Putamen (tissue), 1 donor: ENCODE measurements at regions not wholly inside any gene's neighbourhood (a gene's known extent, or its start where the extent isn't known, plus 50 kb on each side); places are given as distances from the start of the nearest gene placed in this dataset.

Experiments used
- DNase-seq: peaks from one replicate; pipeline ENCODE4 v3.0.0-alpha.2; 2016; ENCODE audit warnings: low spot score

GRCh38 chr3:70800951-70801350 is 488.5 kb upstream of the MDFIC2 start:
- no peak for DNase-seq

DNA sequence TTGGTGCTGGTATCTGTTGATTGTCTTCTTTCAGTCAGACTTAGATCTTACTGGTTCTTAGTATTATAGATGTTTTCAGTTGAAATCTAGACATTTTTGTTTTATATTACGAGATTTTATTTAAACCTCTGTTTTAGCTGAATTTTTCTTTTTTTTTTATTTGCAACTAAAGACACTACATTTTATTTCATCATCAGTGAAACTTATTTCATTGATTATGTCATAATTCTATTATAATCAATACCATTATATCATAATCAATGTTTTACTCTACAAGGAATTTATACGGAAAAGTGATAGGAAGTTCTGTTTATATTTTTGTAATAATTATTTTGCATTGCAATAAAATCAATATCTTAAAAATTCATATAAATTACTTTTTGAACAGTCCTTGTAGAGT is 477.4 kb upstream of the MDFIC2 start:
- DNase-seq = no peak

- DNase-seq = no peak
Observed at GRCh38 chr3:70780790-70781189, 468.4 kb upstream of the MDFIC2 start.

DNA sequence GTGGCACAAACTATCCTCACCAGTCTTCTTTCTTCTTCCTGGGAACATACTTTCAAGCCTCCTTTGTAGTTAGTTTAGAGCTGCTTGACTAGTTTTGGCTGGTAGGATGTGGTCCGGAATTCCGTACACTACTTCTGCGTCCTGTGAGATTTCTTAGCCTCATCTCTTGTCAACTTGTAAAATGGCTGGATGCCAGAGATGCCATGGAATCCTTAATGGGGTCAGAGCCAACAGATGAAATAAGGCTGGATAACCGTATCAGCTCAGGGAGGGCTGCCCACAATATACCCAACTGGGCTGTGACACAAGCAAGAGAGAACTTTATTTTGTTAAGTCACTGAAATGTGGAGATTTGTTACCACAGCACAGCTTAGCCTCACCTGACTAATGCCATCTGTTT is 466.9 kb upstream of the MDFIC2 start:
- DNase-seq = no peak

DNA sequence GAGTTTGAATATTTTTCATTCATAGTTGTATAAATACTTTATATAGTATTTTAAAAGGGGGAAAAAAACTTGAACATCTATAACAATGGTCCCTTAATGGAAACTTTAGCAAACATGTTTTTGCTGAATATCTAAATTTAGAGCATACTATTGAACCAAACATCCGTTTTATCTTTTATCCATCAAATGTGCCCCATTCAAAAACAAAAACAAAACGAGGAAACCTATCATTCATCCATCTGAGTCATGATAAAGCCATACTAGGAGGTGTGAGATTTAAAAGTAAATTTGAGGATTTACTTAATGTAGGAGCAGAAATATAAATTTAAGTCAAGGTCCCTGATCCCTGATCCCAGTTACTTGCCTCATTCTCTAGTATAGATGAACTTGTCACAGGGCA is 463.6 kb upstream of the MDFIC2 start:
- DNase-seq = no peak

DNA sequence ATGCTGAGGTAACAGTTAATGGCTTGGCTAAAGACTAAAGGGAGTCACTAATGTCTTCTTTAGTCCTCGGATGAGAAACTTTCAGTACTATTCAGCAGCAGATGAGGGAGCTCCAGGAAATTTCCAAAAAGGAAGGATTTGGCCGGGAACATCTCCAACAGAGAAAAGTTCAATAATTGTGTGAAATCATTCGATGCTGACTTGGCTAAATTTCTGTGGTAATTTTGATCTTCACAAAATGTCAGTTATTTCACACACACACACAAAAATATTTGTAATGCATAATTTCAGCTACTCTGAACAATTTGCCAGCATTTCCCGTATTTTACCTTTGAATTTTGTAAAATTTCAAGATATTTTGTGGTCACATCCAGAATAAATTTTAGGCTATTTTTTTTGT is 462.8 kb upstream of the MDFIC2 start:
- DNase-seq = no peak

DNA sequence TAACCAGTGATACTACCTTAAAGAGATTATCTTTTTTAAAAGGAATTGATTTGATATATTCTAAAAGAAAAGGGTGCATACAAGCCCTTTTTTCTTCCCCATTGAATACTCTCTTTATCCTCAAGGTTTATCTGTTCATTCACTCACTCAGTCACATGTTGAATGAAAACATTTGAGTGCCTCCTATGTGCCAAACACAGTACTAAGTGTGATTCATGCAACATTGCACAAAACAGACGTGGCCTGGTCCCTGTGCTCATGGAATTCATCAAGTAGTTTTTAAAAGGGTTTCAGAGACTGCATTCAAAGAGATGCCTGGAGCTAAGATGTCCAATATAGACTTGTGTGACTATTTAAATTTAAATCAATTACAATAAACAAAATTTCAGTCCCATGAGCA is 462.2 kb upstream of the MDFIC2 start:
- DNase-seq = no peak

GRCh38 chr3:70771426-70772147 is 459.1 kb upstream of the MDFIC2 start:
- DNase-seq = no peak

DNA sequence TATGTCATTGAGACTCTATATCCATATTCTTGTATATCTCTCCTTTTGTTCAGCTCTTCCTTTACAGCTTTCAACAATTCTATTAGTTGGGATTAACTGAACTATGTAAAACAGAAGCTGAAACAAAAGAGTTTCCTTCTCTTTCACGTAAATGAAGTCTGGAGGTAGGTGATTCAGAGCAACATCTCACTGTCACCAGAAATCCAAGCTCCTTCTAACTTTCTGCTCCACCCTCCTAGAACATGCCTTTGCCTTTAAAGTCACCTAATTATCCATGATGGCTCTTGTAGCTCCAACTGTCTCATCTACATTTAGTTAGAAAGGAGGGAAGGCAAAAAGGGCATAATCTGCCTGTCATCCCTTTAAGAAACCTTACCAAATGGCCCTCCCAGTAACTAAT is 458.2 kb upstream of the MDFIC2 start:
- no peak for DNase-seq

GRCh38 chr3:70766301-70766700 is 453.9 kb upstream of the MDFIC2 start:
- DNase-seq = no peak

GRCh38 chr3:70763894-70764293 is 451.5 kb upstream of the MDFIC2 start:
- DNase-seq = no peak

DNA sequence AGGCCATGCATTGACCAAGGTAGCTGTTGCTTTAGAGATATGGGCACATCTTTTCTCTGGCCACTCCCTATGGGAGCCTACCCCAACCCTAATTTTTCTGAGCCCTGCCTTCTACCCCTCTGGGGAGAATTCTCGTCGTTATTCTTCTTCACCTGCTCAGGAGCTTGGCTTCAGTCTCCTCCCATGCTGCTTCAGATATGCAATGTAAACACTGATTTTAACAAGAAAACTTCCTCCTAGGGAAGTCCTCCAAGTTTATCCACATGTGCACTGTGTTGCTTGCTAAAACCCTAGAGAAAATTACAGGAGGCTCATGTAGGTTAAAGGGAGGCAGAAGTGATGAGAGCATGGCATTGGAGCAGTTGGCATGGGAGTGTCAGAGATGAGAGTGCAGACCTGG is 445.2 kb upstream of the MDFIC2 start:
- DNase-seq = no peak

- no peak for DNase-seq
Observed at GRCh38 chr3:70755526-70755925, 443.1 kb upstream of the MDFIC2 start.

- DNase-seq = no peak
Observed at GRCh38 chr3:70754314-70754713, 441.9 kb upstream of the MDFIC2 start.

DNA sequence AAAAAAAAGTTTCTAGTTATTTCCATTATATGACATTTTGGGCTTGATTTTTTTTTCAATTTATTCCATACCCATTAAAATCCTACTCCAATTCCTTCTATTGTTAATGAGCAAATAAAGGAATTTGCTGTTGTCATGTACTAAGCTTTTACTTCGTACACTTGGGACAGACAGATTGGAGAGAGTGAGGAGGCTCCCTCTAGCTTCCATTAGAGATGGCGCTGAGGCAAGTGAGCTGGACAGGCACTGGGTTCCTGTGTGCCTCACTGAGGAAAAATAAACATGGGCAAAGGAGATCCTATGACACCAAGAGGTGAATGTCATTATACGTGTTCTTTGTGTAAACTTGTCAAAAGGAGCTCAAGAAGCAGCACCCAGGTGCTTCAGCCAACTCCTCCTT is 441.1 kb upstream of the MDFIC2 start:
- DNase-seq = no peak

DNA sequence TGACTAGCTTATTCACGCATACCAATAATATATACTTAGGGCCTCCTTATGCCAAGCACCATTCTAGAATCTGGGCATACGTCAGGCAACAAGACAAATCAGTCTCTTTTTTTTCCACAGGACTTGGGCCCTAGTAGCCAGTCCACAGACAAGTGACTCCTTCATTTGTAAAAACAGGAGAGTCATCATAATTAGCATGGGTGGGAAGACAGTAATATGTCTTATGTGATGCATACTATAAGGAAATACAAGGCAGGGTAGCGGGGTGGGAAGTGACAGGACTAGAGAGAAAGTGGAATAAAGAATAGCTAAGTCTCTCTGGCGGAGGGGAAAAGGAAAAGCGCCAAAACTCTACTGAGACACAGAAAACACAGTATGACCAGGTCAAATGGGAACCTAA is 439.6 kb upstream of the MDFIC2 start:
- DNase-seq = no peak

DNA sequence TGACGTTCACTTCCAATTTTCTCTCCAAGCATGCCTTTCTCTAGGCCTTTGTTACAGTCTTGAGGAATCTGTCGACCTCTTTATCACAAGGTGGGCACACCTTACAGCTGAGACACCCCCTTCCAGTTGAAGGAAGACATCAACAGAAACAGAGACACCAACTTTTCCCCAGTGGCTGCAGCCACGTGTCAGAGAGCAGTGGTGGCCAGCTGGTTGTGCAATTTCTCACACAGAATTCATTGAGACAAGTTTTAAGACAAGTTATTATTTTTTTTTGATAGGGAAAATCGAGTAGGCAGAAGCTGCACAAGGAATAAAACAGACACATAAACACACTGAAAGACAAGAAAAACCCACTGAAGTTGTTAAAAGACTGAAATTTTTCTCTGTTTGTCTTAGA is 436.7 kb upstream of the MDFIC2 start:
- no peak for DNase-seq

GRCh38 chr3:70748593-70748992 is 436.2 kb upstream of the MDFIC2 start:
- DNase-seq = no peak

DNA sequence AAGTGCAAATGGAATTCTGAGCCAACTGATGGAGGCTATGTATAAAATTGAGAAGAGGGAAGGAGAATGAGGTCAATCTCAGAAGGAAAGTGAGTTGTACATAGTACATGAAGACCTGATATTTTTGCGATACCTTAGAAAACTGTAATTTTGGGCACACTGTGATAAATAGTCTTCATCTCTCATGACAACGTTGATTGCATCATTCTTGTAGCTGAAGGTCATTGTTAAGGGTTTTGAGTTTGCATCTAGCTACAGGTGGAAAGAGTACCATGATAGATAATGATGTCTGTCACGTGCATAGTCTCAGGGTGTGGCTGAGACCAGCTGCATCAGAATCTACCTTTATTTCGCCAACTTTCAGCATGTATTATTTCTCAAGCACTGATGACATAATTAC is 435.4 kb upstream of the MDFIC2 start:
- no peak for DNase-seq

- no peak for DNase-seq
Observed at GRCh38 chr3:70744536-70744935, 432.1 kb upstream of the MDFIC2 start.

DNA sequence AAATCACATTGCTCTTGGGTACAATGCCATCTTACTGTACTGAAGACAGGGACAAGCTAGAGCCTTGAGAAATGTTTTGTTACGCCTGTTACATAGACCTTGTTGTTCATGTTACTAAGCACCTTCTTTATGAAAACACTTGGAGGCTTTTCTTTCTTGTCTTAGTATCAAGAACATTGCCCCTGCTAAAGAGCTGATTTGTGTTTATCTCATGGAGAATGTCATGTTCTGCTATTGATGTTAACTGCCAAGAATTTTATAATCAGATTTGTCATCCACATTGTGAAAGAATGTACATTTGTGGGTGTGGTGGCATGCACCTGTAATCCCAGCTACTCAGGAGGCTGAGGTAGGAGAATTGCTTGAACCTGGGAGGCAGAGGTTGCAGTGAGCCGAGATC is 431.3 kb upstream of the MDFIC2 start:
- DNase-seq = no peak

- DNase-seq = no peak
Observed at GRCh38 chr3:70742081-70742480, 429.6 kb upstream of the MDFIC2 start.

GRCh38 chr3:70740872-70741271 is 428.4 kb upstream of the MDFIC2 start:
- no peak for DNase-seq

DNA sequence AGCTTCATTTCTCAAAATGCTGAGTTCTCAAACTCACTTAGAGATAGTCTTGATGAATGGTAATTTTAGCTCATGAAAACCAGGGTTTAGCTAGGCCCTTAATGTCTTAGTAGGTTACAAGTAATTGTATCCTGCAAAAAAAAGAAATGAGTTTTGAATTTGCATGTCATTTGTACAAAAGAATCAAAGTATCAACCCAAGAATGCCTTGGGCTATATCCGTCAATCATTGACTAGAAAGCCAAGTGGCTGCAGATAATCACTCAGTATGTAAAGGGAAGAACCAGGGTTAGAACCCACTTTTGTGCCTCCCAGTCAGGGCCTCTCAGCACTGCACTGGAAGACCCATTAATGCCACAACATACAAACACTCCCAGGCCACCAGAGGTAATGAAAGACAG is 427.6 kb upstream of the MDFIC2 start:
- no peak for DNase-seq

DNA sequence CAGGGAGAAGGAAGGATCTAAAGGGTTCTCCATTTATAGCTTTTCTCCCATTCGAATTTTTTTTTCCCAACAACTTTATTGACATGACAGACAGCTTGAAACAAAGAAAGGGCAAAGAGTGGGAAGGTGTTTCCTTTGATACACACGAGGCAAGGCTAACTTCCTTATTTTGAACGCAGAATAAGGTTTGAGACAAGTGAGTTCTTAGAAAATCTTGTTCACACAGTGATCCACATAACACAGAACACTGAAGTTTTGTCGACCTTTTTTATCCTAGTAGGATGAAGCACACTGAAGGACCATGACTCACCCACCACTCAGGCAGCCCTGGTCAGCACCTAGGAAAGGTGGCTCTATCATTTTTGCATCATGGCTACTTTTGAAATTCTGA is 425.8 kb upstream of the MDFIC2 start:
- DNase-seq = no peak
